Neural progenitor cell (in vitro differentiated cells): ENCODE measurements at regions not wholly inside any gene's neighbourhood (a gene's known extent, or its start where the extent isn't known, plus 50 kb on each side); places are given as distances from the start of the nearest gene placed in this dataset.

Experiments
- CTCF ChIP-seq: fragments of 200-600 bp; sonication (generic); IDR thresholded peaks from 2 replicates; pipeline ENCODE4 v1.5.1; 2017; ENCODE audit warnings: antibody characterized with exemption, mild to moderate bottlenecking
- EZH2 ChIP-seq: fragments of 200-600 bp; sonication (generic); IDR thresholded peaks from 2 replicates; pipeline ENCODE4 v1.6.1; 2017; ENCODE audit warnings: antibody characterized with exemption, mild to moderate bottlenecking, moderate library complexity
- EZH2phosphoT487 ChIP-seq: fragments of 200-600 bp; sonication (generic); IDR thresholded peaks from 2 replicates; pipeline ENCODE4 v1.6.1; 2017; ENCODE audit warnings: antibody characterized with exemption

GRCh38 chr15:93700051-93700450 lies 531.3 kb upstream of the MCTP2 start:
- TF ChIP-seq CTCF (no peak), EZH2 (no peak), EZH2phosphoT487 (no peak)
